GM19452 (cell line): ENCODE measurements at regions not wholly inside any gene's neighbourhood (a gene's known extent, or its start where the extent isn't known, plus 50 kb on each side); places are given as distances from the start of the nearest gene placed in this dataset.
A peak's percentile ranks its signal among the peaks of the same experiment; 100 is the strongest.

Source experiments
- ATAC-seq: cut with Tn5 transposase; IDR thresholded peaks from one replicate; pipeline ENCODE4 v1.9.1; 2021; ENCODE audit not compliant: unreplicated experiment

DNA sequence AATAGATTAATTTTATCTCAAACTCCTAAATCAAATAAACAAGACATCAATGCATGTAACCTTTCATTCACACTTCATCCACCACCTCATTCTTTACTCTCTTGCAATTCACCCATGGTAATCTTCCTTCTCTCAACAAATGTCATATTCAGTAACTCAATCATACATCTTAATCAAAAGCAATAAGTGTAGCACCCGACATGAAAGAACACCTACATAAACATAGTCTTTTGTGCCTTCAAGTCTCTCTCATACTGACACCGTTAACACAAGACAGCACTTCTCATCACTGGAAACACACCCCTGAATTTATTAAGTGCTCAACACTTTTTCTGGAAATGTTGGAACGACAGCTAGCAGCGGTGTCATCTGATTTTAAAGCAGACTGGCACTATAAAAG is 225.9 kb downstream of the TTLL7 start:
- no peak for ATAC-seq

DNA sequence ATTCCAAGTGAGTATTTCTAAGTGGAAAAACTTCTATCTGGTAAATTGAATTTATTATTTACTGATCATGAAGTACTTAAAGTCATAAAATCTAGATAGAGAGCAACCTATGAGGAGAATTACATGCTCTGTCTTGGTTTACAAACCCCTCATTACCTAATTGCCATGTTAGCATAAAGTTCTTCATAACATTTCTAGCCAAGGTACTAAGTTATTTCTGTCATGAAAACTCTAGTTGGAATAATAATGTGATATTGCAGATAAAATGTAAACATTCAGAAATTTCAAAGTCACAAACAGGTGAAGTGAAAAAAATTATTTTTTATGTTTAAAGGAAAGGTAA is 228.6 kb downstream of the TTLL7 start:
- ATAC-seq: no peak

DNA sequence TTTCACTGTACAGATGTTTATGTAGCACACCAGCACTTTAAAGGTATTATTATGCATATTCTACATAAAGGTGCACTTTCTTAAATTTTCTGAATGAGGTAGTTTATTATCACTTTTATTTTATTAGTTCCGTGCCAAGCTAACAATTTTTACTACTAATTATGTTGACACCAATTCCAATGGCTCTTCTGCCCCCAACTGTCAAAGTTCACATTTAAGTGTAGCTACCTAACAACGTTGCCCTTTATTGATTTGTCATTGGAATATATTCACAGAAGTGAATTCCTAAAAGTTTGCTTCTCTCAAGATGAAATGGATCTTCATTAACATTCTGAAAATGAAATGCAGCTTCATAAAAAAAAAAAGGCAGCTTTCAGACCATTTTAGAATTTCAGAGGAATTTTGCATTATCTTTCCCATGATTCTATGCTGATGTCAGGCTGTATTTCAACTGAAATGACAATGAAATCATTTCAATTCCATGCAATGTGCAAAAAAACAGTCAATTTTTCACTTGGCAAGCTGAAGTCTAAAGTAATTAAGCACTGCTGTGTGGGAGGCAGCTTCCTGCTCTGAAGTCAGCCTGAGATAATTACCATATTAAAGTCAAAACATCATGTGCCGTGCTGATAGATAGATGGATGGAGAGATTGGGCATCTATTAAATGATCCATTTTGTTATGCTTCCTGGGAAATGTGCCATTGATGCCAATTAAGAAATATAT is 229.2 kb downstream of the TTLL7 start:
- ATAC-seq: no peak

DNA sequence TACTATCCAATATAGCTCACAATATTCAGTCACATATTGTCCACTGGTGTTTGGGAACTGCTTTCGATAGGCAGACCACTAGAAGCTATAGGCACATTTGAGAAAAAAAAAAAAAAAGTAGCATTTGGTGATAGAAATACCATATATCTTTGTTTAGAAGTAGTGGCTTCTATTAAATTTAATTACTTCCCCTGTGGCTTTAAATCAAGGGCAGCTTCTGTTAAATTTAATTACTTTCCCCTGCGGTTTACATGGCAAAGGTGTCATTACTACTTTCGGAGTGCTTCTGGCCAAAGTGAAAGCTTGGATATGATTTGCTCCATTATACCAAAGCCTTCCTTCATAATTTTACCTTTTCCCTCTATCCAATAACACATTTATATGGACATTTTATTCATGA is 229.9 kb downstream of the TTLL7 start:
- ATAC-seq: no peak

DNA sequence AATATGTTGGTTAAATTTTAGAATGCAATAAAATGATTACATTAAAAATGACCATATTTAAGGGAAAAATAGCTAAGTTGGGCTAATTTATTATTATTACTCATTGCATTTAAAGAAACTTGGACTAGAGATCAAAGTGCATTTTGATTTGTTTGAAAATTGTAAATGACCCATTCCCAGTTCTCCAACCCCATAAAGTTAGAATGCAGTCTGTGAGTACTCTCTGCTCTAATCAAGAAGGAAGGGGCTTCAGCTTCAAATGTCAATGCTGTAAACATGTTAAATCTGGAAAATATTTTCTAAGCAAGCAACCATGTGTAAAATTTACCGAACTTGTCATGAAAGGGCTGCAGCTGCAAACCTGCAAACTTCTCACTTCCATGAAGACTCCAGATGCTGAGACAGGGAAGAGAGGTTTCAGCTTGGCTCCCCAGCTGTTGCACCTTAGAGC is 232.7 kb downstream of the TTLL7 start:
- no peak for ATAC-seq

DNA sequence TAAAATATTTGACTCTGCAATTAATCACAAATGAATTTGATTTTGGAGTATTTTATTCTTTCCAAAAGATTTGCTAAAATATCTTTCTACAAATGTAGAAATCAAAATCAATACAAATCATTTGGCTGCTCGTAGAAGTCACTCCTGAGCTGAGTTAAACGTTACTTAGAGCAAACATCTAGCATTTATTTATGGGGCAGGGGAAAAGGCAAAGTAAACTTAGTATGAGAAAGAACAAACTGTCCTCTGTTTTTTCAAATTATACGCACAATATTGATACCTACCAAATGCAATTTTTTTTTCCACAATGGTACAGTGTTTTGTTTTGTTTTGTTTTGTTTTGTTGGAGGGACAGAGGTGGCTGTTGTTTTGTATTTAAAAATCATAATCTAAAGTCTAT is 233.8 kb downstream of the TTLL7 start:
- no peak for ATAC-seq

DNA sequence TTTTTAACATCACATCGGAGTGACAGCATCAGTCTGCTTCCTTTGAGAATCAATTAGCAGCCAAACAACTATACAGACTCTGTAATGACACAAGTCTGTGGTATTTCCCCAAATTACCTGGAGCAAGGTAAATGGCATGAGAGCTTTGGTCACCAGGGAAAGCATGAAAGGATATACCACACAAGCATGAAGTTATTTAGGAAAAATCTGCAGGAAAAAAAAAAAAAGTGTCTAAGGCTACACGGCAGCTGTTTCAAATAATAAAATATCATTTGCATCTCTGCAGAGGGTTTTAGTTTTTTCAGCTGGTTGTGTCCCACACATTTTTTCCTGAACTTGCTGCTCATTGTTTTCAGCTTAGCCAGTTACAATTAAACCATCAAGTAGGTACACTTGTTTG is 234.7 kb downstream of the TTLL7 start:
- ATAC-seq: no peak

DNA sequence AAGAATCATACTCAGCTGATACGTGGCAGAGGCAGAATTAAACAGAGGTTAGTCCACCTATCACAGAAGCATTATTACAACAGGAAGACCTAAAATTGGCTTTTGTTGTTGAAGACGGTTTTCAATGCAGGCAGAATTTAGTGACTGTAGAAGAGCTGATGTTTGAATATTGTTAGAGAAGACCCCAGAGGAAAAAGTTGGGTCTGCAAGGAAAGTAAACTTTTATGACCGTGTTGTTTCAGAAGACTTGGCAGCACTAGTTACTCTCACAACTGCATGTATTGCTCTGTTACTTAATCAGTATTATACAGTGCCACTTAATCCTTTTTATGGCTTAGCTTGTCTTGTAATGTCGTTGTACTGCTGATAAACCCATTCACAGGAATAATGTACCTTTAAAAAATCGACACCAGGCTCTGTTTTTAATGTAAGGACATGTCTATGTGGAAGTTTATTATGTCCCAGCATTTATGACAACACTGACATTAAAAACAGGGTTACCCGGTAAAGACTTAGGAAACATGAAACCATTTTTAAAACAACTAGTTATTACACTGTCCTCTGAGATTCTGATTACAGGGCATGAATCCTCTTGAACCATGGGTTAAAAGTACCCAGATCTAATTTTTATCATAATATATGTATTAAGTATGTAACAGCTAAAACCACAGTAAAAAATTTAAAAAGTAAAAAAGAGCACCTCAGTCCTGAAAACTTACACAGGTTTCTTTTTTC is 235.4 kb downstream of the TTLL7 start:
- no peak for ATAC-seq

DNA sequence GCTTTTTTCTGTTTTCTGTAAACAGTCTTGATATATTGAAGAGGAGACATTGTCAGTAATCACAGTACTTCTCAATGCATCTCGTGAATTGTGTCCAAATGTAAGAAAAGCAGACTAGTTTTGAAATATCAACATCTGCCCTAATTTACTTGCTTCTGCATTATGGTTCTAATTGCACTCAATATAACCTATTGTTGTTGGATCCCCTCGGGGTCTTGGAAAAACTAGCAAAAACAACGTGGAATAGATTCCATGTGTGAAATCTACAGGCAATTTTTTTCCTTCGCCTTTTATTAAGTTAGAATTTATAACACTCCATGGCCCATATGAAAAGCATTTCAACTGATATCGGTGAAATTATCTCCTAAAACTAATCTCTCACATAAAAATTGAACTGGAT is 236.5 kb downstream of the TTLL7 start:
- ATAC-seq: no peak

DNA sequence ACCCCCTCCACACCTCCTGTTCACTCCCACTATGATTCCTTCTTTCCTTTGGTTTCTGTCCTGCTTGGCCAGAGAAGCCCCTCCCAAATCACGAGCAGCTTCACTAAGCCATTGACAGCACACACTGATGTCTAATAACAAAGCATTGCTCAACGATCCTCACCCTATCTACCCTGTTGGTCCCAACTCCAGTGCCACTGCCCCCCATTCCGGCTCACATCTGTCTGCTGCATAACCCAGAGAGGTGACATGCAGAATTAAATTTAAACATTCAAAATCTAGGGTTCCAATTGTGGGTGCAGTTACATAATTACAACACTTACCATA is 236.9 kb downstream of the TTLL7 start:
- no peak for ATAC-seq

DNA sequence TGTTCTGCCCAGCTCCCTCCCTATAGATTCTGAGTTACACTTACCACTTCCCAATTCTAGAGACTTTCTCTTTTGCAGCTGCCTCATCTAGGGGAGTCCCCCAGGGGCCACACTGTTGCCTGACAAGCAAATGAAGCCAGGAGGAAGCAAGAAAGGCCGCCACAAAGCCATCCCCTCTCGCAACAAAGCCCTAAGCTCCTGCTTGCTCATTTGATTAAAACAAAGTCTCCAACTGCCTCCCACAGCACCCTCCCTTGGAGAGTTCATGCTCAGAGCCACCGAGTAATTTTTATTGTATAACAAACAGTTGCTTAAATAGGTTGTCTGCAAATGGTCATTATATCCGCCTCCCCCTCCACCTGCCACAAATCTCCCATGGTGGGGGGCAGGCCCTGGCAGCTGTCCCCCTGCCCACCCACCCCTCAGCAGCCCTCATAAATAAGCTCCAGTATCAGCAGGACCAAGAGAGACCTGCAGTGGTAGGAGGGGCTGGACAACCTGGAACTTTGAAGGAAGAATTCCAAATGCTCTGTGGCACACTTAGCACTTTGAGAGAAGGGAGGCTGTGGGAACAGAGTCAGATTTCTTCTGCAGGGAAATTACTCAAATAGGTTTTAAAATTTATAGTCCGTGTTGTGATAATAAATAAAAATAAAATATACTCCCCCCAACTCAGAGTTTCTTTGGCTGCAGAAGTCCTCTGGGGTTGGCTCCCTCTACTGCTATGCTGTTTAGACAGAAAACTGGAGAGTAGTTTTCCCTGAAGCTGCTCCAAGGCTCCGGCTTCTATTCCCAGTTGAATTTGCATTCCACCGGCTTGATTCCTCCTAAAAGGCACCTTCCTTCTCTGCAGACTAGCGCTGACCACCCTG is 237.5 kb downstream of the TTLL7 start:
- ATAC-seq: peak; percentile 99

DNA sequence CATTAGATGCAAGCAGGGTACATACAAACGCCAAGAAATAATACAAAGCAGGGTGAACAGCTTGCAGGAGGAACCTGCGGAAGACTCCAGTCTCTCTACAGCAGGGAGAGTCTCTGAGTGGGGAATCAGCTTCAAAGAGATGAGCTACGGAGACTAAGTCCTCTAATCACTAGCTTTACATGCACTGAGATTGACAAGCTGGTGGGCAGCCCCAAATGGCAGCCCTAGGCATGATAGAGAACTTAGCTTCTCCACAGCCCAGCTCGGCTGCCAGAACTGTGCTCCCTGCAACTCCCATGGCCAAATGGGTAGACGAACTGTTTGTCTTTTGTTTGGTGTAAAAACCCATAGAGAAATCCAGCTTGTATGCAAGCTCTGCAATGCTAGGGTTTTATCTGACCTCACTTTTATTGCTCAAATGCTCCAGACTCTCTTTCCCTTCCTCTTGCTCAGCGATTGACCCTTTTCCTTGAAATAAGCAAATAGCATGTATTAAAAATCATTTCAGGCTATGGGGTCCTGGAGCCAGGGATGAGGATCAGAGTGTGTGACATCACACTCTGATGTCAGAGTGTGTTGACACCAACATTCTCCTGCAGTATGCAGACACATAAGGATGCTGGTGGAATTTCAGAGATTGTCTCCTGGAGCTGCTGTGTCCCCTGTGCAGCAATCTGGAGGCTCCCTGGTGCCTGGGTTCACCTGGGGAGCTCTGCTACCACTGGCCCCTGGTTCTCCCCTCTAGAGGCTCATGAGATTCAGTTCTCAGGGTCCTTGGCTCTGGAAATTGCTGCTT is 238.5 kb downstream of the TTLL7 start:
- ATAC-seq: no peak

DNA sequence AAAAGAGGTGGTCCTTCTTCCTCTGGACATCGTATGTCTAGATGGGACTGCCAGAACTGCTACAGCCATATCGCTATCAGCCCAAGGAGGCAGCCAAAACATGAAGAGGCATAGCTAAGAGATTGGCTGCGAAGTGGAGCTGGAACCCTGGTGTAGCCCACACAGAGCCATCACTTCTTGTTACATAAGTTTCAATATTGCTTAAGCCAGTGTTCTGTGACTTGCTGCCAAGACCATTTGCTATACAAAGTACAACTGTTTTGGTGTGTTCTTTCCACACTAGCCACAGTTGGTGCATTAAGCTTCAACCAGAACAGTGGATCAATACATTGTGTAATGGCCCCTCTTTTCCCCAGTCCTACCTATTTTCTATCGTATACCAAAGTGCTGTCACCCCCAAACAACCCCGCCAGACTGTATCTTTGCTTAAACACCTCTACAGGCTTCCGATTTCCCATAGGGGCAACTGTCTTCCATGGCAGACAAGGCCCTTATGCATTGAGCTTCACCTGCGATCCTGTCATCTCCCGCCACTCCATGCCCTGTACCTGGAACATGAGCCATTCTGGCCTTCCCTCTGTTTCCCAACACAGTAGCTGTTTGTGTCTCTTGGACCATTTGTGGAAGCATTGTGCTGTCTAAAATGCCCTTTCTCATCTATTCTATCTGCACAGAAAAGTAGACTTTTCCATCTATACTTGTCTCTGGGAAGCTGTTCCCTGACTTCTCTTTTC is 241.8 kb downstream of the TTLL7 start:
- ATAC-seq: no peak

DNA sequence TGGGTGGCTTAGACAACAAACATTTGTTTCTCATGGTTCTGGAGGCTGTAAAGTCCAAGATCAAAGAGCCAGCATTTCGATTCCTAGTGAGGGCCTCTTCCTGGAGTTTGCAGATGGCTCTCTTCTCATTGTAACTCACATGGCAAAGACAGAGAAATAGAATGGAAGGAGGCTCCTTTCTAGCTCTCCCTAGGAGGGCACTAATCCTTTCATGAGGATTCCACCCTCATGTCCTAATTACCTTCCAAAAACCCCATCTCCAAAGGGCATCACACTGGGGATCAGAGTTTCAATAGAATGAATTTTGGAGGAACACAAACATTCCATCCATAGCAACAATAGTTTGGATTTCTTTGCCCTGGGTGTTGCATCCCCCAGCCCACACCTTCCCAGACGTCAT is 247.3 kb downstream of the TTLL7 start:
- no peak for ATAC-seq

DNA sequence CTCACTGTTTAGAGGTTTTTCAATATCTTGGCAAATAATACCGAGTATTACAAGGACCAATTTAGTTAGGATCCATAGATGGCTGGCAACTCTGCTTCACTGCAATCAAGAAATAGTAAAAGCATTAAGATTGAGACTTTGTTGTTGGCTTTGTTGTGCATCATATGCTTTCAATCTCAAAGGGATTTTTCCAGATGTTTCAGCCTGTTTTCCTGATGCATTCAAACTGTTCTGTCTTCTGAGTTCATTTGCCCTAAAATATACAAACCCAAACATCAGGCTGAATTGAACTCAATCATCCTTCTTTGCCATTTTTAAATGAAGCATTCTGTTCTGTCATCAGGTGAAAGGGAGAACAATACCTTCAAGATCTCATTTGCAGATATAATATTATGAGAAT is 248.7 kb downstream of the TTLL7 start:
- no peak for ATAC-seq

DNA sequence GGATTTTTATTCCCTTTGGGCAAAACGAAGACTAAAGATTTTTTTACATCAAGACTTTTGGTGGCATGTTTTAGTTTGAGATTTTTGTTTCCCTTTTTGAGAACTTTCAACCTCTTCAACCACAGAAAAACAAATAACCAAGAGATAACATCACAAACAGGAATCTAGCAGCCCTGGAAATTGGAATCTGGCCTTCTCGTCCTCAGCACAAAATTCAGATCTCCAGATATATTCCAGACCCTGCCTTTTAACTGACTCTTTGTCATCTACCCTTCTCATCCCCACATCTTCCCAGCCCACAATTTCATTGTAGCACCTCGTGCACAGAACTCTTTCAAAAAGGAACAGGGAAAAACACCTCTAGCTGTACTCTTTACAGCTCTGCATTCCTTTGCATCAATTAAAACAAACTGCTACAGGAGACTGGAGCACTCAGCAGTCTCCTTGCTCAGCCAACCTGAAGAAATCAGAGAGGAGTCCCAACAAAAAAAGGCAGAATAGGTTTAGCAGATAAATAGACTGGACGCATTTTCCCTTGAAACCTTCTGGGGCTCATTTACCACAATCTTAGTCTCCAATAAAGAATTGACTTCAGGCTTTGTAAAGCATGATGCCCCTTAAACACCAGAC is 251.0 kb downstream of the TTLL7 start:
- no peak for ATAC-seq

DNA sequence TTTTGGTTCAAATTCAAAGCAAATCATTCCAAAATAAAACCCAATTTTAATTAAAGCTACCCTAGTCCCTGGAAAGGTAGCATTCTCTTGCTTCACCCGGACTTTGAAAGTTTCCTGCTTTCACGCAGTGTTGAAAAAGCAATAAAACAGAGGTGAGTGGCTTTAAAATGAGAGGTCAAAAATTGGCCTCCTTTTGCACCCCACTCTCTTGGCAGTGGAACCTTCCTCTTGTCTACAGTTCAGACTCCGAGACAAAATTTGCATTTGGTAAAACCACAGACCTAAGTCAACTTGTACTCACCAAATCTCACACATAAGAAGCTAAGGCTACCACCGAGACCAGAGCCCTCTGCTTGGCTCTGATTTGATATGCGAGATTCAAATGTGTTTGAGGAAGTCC is 252.7 kb downstream of the TTLL7 start:
- no peak for ATAC-seq

DNA sequence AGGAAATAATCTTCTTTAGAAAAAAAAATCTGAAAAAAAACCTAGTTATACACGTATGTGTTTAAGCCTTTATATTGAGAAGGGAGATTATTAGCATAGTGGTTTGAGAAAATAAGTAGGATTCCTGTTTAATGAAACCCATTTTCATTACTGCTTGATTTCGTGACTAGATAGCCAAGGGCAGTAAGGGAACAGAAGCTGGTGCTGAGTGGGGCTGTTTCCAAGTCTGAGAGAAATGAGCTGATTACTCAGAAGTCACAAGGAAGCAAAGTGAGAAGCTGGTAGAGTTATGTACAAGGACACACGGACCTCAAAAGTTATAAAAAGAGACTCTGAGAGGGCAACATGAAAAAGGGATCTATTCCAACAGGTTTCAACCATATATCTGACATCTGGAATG is 256.5 kb downstream of the TTLL7 start:
- no peak for ATAC-seq

DNA sequence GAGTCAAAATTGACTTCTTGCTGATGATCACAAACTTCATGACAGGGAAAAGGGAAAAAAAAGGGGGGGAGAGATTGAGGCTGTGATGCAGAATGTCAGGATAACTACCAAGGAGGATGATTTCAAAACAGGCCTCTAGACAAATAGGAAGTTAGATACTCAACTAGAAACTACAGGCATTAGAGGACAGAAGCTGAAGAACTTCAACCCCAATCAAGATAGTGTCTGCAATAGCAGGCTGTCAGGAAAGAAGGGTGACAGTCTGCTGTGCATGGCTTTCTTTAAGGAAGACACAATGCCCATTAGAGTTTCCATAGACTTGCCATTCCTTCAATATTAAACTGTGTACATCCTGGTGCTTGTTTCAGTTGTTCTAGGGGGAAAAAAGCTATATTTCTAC is 257.2 kb downstream of the TTLL7 start:
- ATAC-seq: no peak

DNA sequence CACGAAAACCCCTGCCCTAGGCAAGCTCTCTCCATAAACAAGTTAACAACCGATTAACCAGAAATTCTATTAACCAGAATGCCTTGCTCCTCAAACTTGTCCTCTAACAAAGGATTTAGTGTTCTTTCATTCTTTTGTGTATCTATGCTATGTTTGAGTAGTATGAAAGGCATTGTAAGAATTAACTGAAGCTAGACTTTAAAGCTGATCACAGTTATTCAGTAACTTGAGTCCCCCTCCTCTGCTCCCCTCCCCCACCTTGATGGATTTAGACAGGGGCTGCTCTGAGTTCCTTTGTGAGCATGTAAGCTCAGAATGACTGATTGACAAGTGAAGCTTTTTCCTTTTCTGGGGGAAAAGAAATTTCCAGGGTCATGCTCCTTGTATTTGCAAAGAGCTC is 257.6 kb downstream of the TTLL7 start:
- ATAC-seq: no peak
